ENCODE measurements at regions not wholly inside any gene's neighbourhood (a gene's known extent, or its start where the extent isn't known, plus 50 kb on each side); places are given as distances from the start of the nearest gene placed in this dataset.

GRCh38 chr2:81093031-81093430 is 788.5 kb upstream of the LRRTM1 start:
- ATAC-seq (ENCODE audit: poor library complexity) (no peak), DNase-seq (no peak)
- H3K9me3 ChIP-seq (ENCODE audit: control insufficient read depth in 1 of 2, insufficient read depth in 1 of 2, low read length in 2 of 2): peaks cover 0 to 5% of the 10 kb centered on the region in 2 experiments
- ChIA-PET CTCF (interaction anchor here (1.0 kb wide), 1 partner anchor 10 kb away, joined by 3 read pairs; no protein-coding TSS in a partner anchor), POLR2A (no interaction called here)
- H3K36me3 Mint-ChIP-seq (ENCODE audit: low read depth): no peaks in the 10 kb centered on the region
- H3K9me3 Mint-ChIP-seq: peaks cover 13% of the 10 kb centered on the region
- H3K4me3 ChIP-seq (ENCODE audit: low read length): no peak overlapping the region
- intact Hi-C loops (cut with DNase I, micrococcal nuclease): no loop called here
- H3K27ac Mint-ChIP-seq: no peak overlapping the region
- TF ChIP-seq CTCF (IDR thresholded peaks at IDR 0.05): no peak
- H3K27me3 ChIP-seq (ENCODE audit: control insufficient read depth in 1 of 2, insufficient read depth in 2 of 2, low read length in 2 of 2): no peaks in the 10 kb centered on the region
- no peak overlapping the region for H3K4me3 Mint-ChIP-seq
- H3K27me3 Mint-ChIP-seq: no peaks in the 10 kb centered on the region
- no peaks in the 10 kb centered on the region for H3K4me1 ChIP-seq (ENCODE audit: insufficient read depth, low read length)
- no peaks in the 10 kb centered on the region for H3K4me1 Mint-ChIP-seq (ENCODE audit: low read depth)
- H3K36me3 ChIP-seq (ENCODE audit: insufficient read depth, low read length): no peaks in the 10 kb centered on the region
- H3K27ac ChIP-seq (ENCODE audit: low read depth in 1 of 2, low read length in 2 of 2): no peak overlapping the region

GRCh38 chr2:81087646-81088045 is 783.1 kb upstream of the LRRTM1 start:
- peaks cover 10% of the 10 kb centered on the region for H3K9me3 Mint-ChIP-seq
- ChIA-PET POLR2A (no interaction called here), CTCF (no interaction called here)
- no peak overlapping the region for H3K27ac ChIP-seq (ENCODE audit: low read depth in 1 of 2, low read length in 2 of 2)
- intact Hi-C loops (cut with DNase I, micrococcal nuclease): no loop called here
- TF ChIP-seq CTCF (IDR thresholded peaks at IDR 0.05): no peak
- H3K4me3 ChIP-seq (ENCODE audit: low read length): no peak overlapping the region
- ATAC-seq (ENCODE audit: poor library complexity): no peak
- H3K4me3 Mint-ChIP-seq: no peak overlapping the region
- H3K9me3 ChIP-seq (ENCODE audit: control insufficient read depth in 1 of 2, insufficient read depth in 1 of 2, low read length in 2 of 2): no peaks in the 10 kb centered on the region
- H3K4me1 Mint-ChIP-seq (ENCODE audit: low read depth): no peaks in the 10 kb centered on the region
- no peaks in the 10 kb centered on the region for H3K4me1 ChIP-seq (ENCODE audit: insufficient read depth, low read length)
- no peak overlapping the region for H3K27ac Mint-ChIP-seq
- no peaks in the 10 kb centered on the region for H3K27me3 ChIP-seq (ENCODE audit: control insufficient read depth in 1 of 2, insufficient read depth in 2 of 2, low read length in 2 of 2)
- no peak for DNase-seq
- no peaks in the 10 kb centered on the region for H3K27me3 Mint-ChIP-seq
- no peaks in the 10 kb centered on the region for H3K36me3 ChIP-seq (ENCODE audit: insufficient read depth, low read length)
- H3K36me3 Mint-ChIP-seq (ENCODE audit: low read depth): no peaks in the 10 kb centered on the region

GRCh38 chr2:81084101-81084500 is 779.5 kb upstream of the LRRTM1 start:
- H3K27ac ChIP-seq (ENCODE audit: low read depth in 1 of 2, low read length in 2 of 2): no peak overlapping the region
- intact Hi-C loops (cut with DNase I, micrococcal nuclease): no loop called here
- POLR2A ChIA-PET: no interaction called here
- H3K27me3 ChIP-seq (ENCODE audit: control insufficient read depth in 1 of 2, insufficient read depth in 2 of 2, low read length in 2 of 2): no peaks in the 10 kb centered on the region
- no peaks in the 10 kb centered on the region for H3K36me3 ChIP-seq (ENCODE audit: insufficient read depth, low read length)
- CTCF ChIA-PET: no interaction called here
- Mint-ChIP-seq H3K4me3 (no peak overlapping the region), H3K27me3 (no peaks in the 10 kb centered on the region), H3K27ac (no peak overlapping the region), H3K4me1 (ENCODE audit: low read depth) (no peaks in the 10 kb centered on the region), H3K36me3 (ENCODE audit: low read depth) (no peaks in the 10 kb centered on the region), H3K9me3 (peaks cover 20% of the 10 kb centered on the region)
- ATAC-seq (ENCODE audit: poor library complexity): no peak
- no peak for DNase-seq
- H3K4me1 ChIP-seq (ENCODE audit: insufficient read depth, low read length): no peaks in the 10 kb centered on the region
- H3K9me3 ChIP-seq (ENCODE audit: control insufficient read depth in 1 of 2, insufficient read depth in 1 of 2, low read length in 2 of 2): no peaks in the 10 kb centered on the region
- H3K4me3 ChIP-seq (ENCODE audit: low read length): no peak overlapping the region
- no peak for TF ChIP-seq CTCF (IDR thresholded peaks at IDR 0.05)
